ENCODE measurements at regions not wholly inside any gene's neighbourhood (a gene's known extent, or its start where the extent isn't known, plus 50 kb on each side); places are given as distances from the start of the nearest gene placed in this dataset.
"Not testable (repeated sequence)": the region's sequence is repeated elsewhere in the genome, so short reads cannot be mapped to it uniquely, and the experiment has no call there.

DNA sequence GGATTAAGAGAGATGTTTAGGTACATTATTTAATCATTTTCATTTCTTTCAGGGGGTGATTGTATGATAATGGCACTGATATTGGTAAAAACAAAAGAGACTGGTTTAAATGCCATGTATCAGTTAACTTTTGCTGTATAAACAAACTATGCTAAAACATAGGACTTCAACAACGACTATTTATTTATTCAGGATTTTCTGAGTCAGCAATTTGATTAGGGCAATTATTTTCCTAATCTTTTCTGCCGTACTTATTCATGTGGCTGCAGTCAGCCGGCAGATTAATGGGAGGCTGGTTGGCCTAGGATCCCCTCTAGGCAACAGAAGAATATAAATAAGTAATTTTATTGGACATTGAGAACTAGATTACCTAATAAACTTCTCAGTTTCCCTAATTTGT is 661.7 kb upstream of the RAG2 start:
- H3K4me2 ChIP-seq, result no peak overlapping the region
- no peak overlapping the region for H3K27ac ChIP-seq
- TF ChIP-seq, protein P1, sequence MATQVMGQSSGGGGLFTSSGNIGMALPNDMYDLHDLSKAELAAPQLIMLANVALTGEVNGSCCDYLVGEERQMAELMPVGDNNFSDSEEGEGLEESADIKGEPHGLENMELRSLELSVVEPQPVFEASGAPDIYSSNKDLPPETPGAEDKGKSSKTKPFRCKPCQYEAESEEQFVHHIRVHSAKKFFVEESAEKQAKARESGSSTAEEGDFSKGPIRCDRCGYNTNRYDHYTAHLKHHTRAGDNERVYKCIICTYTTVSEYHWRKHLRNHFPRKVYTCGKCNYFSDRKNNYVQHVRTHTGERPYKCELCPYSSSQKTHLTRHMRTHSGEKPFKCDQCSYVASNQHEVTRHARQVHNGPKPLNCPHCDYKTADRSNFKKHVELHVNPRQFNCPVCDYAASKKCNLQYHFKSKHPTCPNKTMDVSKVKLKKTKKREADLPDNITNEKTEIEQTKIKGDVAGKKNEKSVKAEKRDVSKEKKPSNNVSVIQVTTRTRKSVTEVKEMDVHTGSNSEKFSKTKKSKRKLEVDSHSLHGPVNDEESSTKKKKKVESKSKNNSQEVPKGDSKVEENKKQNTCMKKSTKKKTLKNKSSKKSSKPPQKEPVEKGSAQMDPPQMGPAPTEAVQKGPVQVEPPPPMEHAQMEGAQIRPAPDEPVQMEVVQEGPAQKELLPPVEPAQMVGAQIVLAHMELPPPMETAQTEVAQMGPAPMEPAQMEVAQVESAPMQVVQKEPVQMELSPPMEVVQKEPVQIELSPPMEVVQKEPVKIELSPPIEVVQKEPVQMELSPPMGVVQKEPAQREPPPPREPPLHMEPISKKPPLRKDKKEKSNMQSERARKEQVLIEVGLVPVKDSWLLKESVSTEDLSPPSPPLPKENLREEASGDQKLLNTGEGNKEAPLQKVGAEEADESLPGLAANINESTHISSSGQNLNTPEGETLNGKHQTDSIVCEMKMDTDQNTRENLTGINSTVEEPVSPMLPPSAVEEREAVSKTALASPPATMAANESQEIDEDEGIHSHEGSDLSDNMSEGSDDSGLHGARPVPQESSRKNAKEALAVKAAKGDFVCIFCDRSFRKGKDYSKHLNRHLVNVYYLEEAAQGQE (IDR thresholded peaks at IDR 0.05), result no peak
- TF ChIP-seq MAFK (IDR thresholded peaks at IDR 0.05; ENCODE audit: partially characterized antibody), result peak; percentile 58
- no peak for ATAC-seq
- no peak for DNase-seq (ENCODE audit: low read depth in 1 of 2, low spot score in 1 of 2)
- no peak overlapping the region for H3K4me3 ChIP-seq
- no peaks in the 10 kb centered on the region for H3K4me1 ChIP-seq
- no peaks in the 10 kb centered on the region; the same call in 2 of the 3 replicates for H3K9me3 ChIP-seq
- FAIRE-seq, result no peak
- under 1% methylated on average over 3 of the region's 3 CpGs for WGBS (ENCODE audit: missing lambda C conversion rate)
- POLR2A ChIA-PET, result no interaction called here
- CTCF ChIA-PET, result no interaction called here

DNA sequence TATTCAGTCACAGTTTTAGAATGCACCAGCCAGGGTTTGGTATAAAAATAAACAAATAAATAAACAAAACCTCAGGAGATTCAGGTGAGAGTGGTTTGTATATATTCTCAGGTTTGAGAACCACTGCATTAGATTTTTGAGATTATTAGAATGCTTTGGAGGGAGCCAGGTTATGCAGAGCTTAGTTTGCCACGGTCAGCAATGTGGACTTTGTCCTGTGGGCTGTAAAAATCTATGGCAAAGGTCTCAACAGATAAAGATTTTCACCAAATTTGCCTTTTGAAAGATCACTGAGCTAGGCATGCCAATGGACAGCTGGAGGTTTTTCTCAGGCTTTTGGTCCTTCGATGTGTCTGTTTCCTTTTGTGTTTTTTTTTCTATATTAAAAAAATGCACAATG is 650.1 kb upstream of the RAG2 start:
- TF ChIP-seq KDM1A (IDR thresholded peaks at IDR 0.05; ENCODE audit: low read depth), result no peak
- Histone ChIP-seq H3K9me3 (no peaks in the 10 kb centered on the region; the same call in 2 of the 3 replicates), H3K4me1 (no peaks in the 10 kb centered on the region), H3K27ac (no peak overlapping the region), H3K4me2 (no peak overlapping the region), H3K4me3 (no peak overlapping the region)
- CTCF ChIA-PET, result no interaction called here
- 0% methylated on average over 2 of the region's 2 CpGs for whole genome bisulfite sequencing (ENCODE audit: missing lambda C conversion rate)
- DNase-seq (ENCODE audit: low read depth in 1 of 2, low spot score in 1 of 2) (no peak), FAIRE-seq (no peak), ATAC-seq (no peak)
- POLR2A ChIA-PET, result no interaction called here

DNA sequence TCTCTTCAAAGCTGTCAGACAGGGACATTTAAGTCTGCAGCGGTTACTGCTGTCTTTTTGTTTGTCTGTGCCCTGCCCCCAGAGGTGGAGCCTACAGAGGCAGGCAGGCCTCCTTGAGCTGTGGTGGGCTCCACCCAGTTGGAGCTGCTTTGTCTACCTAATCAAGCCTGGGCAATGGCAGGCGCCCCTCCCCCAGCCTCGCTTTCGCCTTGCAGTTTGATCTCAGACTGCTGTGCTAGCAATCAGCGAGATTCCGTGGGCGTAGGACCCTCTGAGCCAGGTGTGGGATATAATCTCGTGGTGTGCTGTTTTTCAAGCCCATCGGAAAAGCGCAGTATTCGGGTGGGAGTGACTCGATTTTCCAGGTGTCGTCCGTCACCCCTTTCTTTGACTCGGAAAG is 648.1 kb upstream of the RAG2 start:
- H3K9me3 ChIP-seq; H3K4me2 ChIP-seq; DNase-seq (ENCODE audit: low read depth in 1 of 2, low spot score in 1 of 2); POLR2A ChIA-PET; FAIRE-seq; ATAC-seq; H3K4me3 ChIP-seq; CTCF ChIA-PET; H3K4me1 ChIP-seq; H3K27ac ChIP-seq: not testable (repeated sequence)
- 53% methylated on average over 12 of the region's 15 CpGs for WGBS (ENCODE audit: missing lambda C conversion rate)

DNA sequence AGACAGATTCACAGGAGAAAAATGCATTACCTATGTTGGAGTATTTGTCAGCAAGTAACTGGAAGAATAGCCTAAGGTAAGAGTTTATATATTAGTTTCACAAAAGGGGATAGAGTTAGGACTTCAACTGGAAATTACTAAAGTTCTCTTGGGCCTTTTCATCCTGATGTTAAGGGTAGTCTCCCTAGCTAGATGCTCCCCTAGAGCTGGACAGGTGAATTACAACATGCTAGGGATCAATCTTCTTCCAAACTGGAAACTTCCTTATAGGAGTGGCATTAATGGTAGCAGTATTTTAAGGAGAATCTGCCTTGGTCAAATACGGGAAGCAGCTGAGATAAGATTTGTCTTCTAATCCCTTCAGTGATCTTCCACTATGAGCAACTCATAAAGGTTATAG is 632.8 kb upstream of the RAG2 start:
- DNase-seq (ENCODE audit: low read depth in 1 of 2, low spot score in 1 of 2) (no peak), FAIRE-seq (no peak), ATAC-seq (no peak)
- TF ChIP-seq, protein P2, sequence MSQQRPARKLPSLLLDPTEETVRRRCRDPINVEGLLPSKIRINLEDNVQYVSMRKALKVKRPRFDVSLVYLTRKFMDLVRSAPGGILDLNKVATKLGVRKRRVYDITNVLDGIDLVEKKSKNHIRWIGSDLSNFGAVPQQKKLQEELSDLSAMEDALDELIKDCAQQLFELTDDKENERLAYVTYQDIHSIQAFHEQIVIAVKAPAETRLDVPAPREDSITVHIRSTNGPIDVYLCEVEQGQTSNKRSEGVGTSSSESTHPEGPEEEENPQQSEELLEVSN (IDR thresholded peaks at IDR 0.05; ENCODE audit: borderline replicate concordance, low read depth), result no peak
- TF ChIP-seq HOXB13 (CRISPR knock-in tag; IDR thresholded peaks at IDR 0.05; ENCODE audit: low read depth) (no peak), RFX5 (IDR thresholded peaks at IDR 0.05) (no peak), NR3C1 (IDR thresholded peaks at IDR 0.05) (no peak), MYC (IDR thresholded peaks at IDR 0.05; ENCODE audit: borderline replicate concordance, low read length) (no peak)
- no peak overlapping the region for H3K4me3 ChIP-seq
- 4% methylated on average over 1 of the region's 1 CpG for WGBS (ENCODE audit: missing lambda C conversion rate)
- POLR2A ChIA-PET, result no interaction called here
- no peak overlapping the region for H3K27ac ChIP-seq
- H3K4me1 ChIP-seq, result no peaks in the 10 kb centered on the region
- H3K4me2 ChIP-seq, result no peak overlapping the region
- CTCF ChIA-PET, result no interaction called here
- 0 out of 3 replicates have a peak, but pooled peaks cover 2% of the 10 kb centered on the region for H3K9me3 ChIP-seq

DNA sequence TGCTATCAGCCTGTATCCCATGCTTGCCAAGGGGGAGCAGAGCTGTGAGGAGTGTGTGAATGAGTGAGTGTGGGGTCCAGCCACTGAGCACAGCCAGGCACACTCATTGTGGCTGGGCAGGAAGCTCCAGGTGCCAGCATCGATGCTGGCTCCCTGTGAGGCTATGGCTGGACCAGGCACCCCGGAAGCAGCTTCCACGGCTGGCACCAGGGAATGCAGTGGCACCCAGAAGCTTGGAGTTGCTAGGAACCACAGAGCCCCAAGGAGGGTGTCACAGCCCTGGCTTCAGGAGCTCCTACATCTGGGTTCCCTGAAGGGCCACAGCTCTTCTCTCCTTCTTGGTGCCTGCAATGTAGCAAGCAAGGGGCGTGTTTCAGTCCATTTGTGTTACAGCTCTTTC is 625.9 kb upstream of the RAG2 start:
- no peak for ATAC-seq
- no peak for FAIRE-seq
- no peak for DNase-seq (ENCODE audit: low read depth in 1 of 2, low spot score in 1 of 2)
- POLR2A ChIA-PET, result no interaction called here
- Histone ChIP-seq H3K4me2 (no peak overlapping the region), H3K4me1 (no peaks in the 10 kb centered on the region), H3K9me3 (no peaks in the 10 kb centered on the region), H3K4me3 (no peak overlapping the region), H3K27ac (no peak overlapping the region)
- CTCF ChIA-PET, result no interaction called here
- 3% methylated on average over 4 of the region's 4 CpGs for WGBS (ENCODE audit: missing lambda C conversion rate)
- no peak for TF ChIP-seq EHF (CRISPR knock-in tag; IDR thresholded peaks at IDR 0.05)
- TF ChIP-seq JUN (IDR thresholded peaks at IDR 0.05), result no peak
- no peak for TF ChIP-seq BHLHE40 (IDR thresholded peaks at IDR 0.05; ENCODE audit: low read depth, low read length)
- TF ChIP-seq, protein P3, sequence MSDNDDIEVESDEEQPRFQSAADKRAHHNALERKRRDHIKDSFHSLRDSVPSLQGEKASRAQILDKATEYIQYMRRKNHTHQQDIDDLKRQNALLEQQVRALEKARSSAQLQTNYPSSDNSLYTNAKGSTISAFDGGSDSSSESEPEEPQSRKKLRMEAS (IDR thresholded peaks at IDR 0.05), result no peak
- no peak for TF ChIP-seq PHF8 (IDR thresholded peaks at IDR 0.05; ENCODE audit: borderline replicate concordance, low read depth)
- no peak for TF ChIP-seq FOXS1 (CRISPR knock-in tag; IDR thresholded peaks at IDR 0.05)
- no peak for TF ChIP-seq RAD21 (conservative IDR thresholded peaks at IDR 0.05 in 1 of 2, IDR thresholded peaks at IDR 0.05 in 1 of 2)
- TF ChIP-seq, protein P4, sequence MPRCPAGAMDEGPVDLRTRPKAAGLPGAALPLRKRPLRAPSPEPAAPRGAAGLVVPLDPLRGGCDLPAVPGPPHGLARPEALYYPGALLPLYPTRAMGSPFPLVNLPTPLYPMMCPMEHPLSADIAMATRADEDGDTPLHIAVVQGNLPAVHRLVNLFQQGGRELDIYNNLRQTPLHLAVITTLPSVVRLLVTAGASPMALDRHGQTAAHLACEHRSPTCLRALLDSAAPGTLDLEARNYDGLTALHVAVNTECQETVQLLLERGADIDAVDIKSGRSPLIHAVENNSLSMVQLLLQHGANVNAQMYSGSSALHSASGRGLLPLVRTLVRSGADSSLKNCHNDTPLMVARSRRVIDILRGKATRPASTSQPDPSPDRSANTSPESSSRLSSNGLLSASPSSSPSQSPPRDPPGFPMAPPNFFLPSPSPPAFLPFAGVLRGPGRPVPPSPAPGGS (IDR thresholded peaks at IDR 0.05), result no peak
- TF ChIP-seq CBX2 (IDR thresholded peaks at IDR 0.05; ENCODE audit: borderline replicate concordance, low read depth), result no peak
- TF ChIP-seq HOXB5 (CRISPR knock-in tag; IDR thresholded peaks at IDR 0.05), result no peak
- TF ChIP-seq, protein P5, sequence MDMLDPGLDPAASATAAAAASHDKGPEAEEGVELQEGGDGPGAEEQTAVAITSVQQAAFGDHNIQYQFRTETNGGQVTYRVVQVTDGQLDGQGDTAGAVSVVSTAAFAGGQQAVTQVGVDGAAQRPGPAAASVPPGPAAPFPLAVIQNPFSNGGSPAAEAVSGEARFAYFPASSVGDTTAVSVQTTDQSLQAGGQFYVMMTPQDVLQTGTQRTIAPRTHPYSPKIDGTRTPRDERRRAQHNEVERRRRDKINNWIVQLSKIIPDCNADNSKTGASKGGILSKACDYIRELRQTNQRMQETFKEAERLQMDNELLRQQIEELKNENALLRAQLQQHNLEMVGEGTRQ (IDR thresholded peaks at IDR 0.05), result no peak
- no peak for TF ChIP-seq EHMT2 (IDR thresholded peaks at IDR 0.05; ENCODE audit: low read depth)
- TF ChIP-seq, protein P2 (IDR thresholded peaks at IDR 0.05; ENCODE audit: borderline replicate concordance, low read depth), result no peak
- TF ChIP-seq SMC3 (IDR thresholded peaks at IDR 0.05), result no peak
- TF ChIP-seq MAFK (IDR thresholded peaks at IDR 0.05; ENCODE audit: partially characterized antibody), result no peak
